Mammary epithelial cell (primary cell): ENCODE measurements at regions not wholly inside any gene's neighbourhood (a gene's known extent, or its start where the extent isn't known, plus 50 kb on each side); places are given as distances from the start of the nearest gene placed in this dataset.

ENCODE experiments used
- CTCF ChIP-seq, 2 donors: IDR thresholded peaks in 1 of 2; conservative IDR thresholded peaks in 1 of 2; 2 replicates each; pipeline ENCODE4 v1.5.1; 2011 to 2012; ENCODE audit warnings: inconsistent platforms in 2 of 2, low read length in 2 of 2, mild to moderate bottlenecking in 2 of 2, control low read depth in 1 of 2, low read depth in 1 of 2; ENCODE audit not compliant: insufficient read depth in 1 of 2; ENCODE audit errors: extremely low read depth in 1 of 2
- EZH2 ChIP-seq: IDR thresholded peaks from 2 replicates; pipeline ENCODE4 v1.6.1; 2012; ENCODE audit warnings: low read length, inconsistent platforms, borderline replicate concordance

- TF ChIP-seq CTCF (conservative IDR thresholded peaks at IDR 0.05 in 1 of 2, IDR thresholded peaks at IDR 0.05 in 1 of 2; ENCODE audit: extremely low read depth in 1 of 2, insufficient read depth in 1 of 2, low read depth in 1 of 2, low read length in 2 of 2) (no peak), EZH2 (no peak)
Measured at GRCh38 chr20:52534616-52535015, 343.0 kb upstream of the ZFP64 start.
